SU-DHL-6 (cell line): ENCODE measurements at regions not wholly inside any gene's neighbourhood (a gene's known extent, or its start where the extent isn't known, plus 50 kb on each side); places are given as distances from the start of the nearest gene placed in this dataset.

Experiments used
- H2AFZ ChIP-seq: fragments of 200-600 bp; sonication (generic); 2 replicates; pipeline ENCODE4 v1.6.1; 2014; ENCODE audit warnings: low read depth, mild to moderate bottlenecking, moderate library complexity, mixed read lengths, antibody characterized with exemption, low read length; ENCODE audit not compliant: severe bottlenecking
- H3F3A ChIP-seq: fragments of 200-600 bp; shearing (Covaris generic); 2 replicates; pipeline ENCODE4 v1.6.0; 2016; ENCODE audit warnings: antibody characterized with exemption, mild to moderate bottlenecking; ENCODE audit not compliant: insufficient read depth
- H3K27ac ChIP-seq: fragments of 200-600 bp; sonication (generic); 2 replicates; pipeline ENCODE4 v1.5.1; 2016; ENCODE audit warnings: low read depth, mild to moderate bottlenecking, low read length, moderate library complexity, mixed read lengths
- H3K27me3 ChIP-seq: fragments of 200-600 bp; sonication (generic), shearing (Covaris generic); 2 replicates; pipeline ENCODE4 v1.6.0; 2014; ENCODE audit warnings: mild to moderate bottlenecking, low read length
- H3K36me3 ChIP-seq: fragments of 200-600 bp; sonication (generic); 2 replicates; pipeline ENCODE4 v1.6.1; 2014; ENCODE audit warnings: mild to moderate bottlenecking, low read length, mixed read lengths
- H3K4me2 ChIP-seq: fragments of 300-600, 200-600 bp; shearing (Covaris generic), sonication (generic); 2 replicates; pipeline ENCODE4 v1.6.0; 2014; ENCODE audit warnings: low read length, low read depth, mild to moderate bottlenecking; ENCODE audit not compliant: poor library complexity, severe bottlenecking
- H3K4me3 ChIP-seq: fragments of 200-600 bp; sonication (generic); 2 replicates; pipeline ENCODE4 v1.5.1; 2014; ENCODE audit warnings: antibody characterized with exemption, low read length, mild to moderate bottlenecking, mixed read lengths; ENCODE audit not compliant: insufficient read depth, poor library complexity, severe bottlenecking
- H3K79me2 ChIP-seq: fragments of 200-600 bp; sonication (generic); 2 replicates; pipeline ENCODE4 v1.6.1; 2014; ENCODE audit warnings: mild to moderate bottlenecking, low read length, moderate library complexity; ENCODE audit not compliant: insufficient read depth
- H3K9ac ChIP-seq: fragments of 200-600 bp; sonication (generic); 2 replicates; pipeline ENCODE4 v1.7.0; 2014; ENCODE audit warnings: mild to moderate bottlenecking, low read length
- H3K9me2 ChIP-seq: fragments of 200-600 bp; sonication (generic); replicated peaks from 2 replicates; pipeline ENCODE4 v1.6.1; 2014; ENCODE audit warnings: low read length; ENCODE audit not compliant: insufficient read depth
- H3K9me3 ChIP-seq: fragments of 200-600 bp; sonication (generic); 2 replicates; pipeline ENCODE4 v1.6.1; 2014; ENCODE audit warnings: low read length, mixed read lengths; ENCODE audit not compliant: insufficient read depth
- H4K20me1 ChIP-seq: fragments of 200-600 bp; sonication (generic); 2 replicates; pipeline ENCODE4 v1.6.1; 2014; ENCODE audit warnings: low read depth, mild to moderate bottlenecking, antibody characterized with exemption, low read length, moderate library complexity, mixed read lengths
- EZH2phosphoT487 ChIP-seq: fragments of 200-600 bp; sonication (generic), shearing (Covaris generic); conservative IDR thresholded peaks from 2 replicates; pipeline ENCODE4 v1.6.1; 2018; ENCODE audit warnings: mild to moderate bottlenecking, antibody characterized with exemption, low read length, moderate library complexity, mixed read lengths
- TF ChIP-seq, protein P1 (sequence below): fragments of 200-600 bp; sonication (generic); IDR thresholded peaks from one replicate; pipeline ENCODE4 v1.5.1; 2017; ENCODE audit warnings: antibody characterized with exemption, mild to moderate bottlenecking, low read length, moderate library complexity; ENCODE audit not compliant: insufficient read depth, poor library complexity, severe bottlenecking

DNA sequence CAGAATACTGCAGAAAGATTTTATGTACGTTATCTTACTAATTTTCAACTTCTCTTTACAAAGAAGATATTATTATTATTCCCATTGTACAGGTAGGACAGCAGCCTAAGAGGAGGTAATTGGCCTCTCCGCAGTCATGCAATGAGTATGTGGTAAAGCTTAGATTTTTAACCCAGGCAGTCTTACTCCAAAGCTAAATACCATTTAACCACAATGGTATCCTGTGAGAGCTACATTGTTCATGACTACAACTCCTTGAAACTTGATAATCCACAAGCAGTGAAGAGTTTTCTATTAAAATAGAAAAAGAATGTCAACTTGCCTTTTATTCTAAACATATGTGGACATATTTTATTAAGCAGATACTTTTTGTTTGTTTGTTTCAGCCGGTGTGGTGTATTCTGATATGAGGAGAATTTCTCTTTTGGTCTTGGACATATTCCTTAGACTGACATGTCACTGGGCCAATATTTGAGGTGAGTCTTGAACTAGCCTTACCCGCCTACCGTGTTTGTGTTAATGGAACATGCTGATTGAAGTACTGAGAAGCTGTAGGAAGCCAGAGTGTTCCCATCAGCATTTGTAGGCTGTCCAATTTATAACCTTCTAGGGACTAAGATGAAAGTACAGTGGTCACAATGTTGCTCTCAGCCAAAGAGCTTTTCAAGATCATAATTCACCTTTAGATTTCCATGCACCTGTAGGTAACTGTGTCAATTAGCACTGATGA lies 293.9 kb upstream of the DCC start:
- no peak overlapping the region for H2AFZ ChIP-seq
- H3K4me2 ChIP-seq: no peak overlapping the region
- no peaks in the 10 kb centered on the region for H3K27me3 ChIP-seq
- no peak overlapping the region for H3K9ac ChIP-seq
- TF ChIP-seq, protein P1, sequence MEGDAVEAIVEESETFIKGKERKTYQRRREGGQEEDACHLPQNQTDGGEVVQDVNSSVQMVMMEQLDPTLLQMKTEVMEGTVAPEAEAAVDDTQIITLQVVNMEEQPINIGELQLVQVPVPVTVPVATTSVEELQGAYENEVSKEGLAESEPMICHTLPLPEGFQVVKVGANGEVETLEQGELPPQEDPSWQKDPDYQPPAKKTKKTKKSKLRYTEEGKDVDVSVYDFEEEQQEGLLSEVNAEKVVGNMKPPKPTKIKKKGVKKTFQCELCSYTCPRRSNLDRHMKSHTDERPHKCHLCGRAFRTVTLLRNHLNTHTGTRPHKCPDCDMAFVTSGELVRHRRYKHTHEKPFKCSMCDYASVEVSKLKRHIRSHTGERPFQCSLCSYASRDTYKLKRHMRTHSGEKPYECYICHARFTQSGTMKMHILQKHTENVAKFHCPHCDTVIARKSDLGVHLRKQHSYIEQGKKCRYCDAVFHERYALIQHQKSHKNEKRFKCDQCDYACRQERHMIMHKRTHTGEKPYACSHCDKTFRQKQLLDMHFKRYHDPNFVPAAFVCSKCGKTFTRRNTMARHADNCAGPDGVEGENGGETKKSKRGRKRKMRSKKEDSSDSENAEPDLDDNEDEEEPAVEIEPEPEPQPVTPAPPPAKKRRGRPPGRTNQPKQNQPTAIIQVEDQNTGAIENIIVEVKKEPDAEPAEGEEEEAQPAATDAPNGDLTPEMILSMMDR: no peak
- no peak for TF ChIP-seq EZH2phosphoT487
- no peak overlapping the region for H3K27ac ChIP-seq
- H4K20me1 ChIP-seq: no peaks in the 10 kb centered on the region
- H3K9me2 ChIP-seq: 0 out of 2 replicates have a peak, but pooled peaks cover 3% of the 10 kb centered on the region
- no peaks in the 10 kb centered on the region for H3K9me3 ChIP-seq
- H3K36me3 ChIP-seq: no peaks in the 10 kb centered on the region
- no peaks in the 10 kb centered on the region for H3K79me2 ChIP-seq
- H3F3A ChIP-seq: no peaks in the 10 kb centered on the region
- no peak overlapping the region for H3K4me3 ChIP-seq

DNA sequence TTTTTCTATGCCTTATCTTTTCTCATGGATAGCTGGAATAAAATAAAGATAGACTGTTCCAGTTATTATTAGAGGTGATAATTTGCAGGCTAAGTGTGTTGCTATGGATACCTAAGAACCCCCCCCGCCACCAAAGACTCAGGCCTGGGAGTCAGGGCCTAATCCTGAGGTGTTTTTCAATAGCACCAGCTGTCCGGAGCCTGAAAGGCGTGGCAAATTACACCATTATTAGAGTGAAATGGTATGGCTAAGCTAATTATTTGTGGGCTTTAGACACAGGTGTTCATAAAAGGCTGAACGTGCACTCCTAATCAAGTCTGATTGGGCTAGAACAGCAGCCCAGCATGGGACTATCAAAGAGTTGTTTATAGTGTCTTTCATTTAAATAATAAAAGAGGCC lies 293.2 kb upstream of the DCC start:
- Histone ChIP-seq H2AFZ (no peak overlapping the region), H4K20me1 (no peaks in the 10 kb centered on the region), H3K79me2 (no peaks in the 10 kb centered on the region), H3K27me3 (no peaks in the 10 kb centered on the region), H3F3A (no peaks in the 10 kb centered on the region), H3K9me3 (no peaks in the 10 kb centered on the region), H3K4me3 (no peak overlapping the region), H3K9me2 (0 out of 2 replicates have a peak, but pooled peaks cover 3% of the 10 kb centered on the region), H3K36me3 (no peaks in the 10 kb centered on the region), H3K27ac (no peak overlapping the region), H3K4me2 (no peak overlapping the region), H3K9ac (no peak overlapping the region)
- no peak for TF ChIP-seq EZH2phosphoT487
- TF ChIP-seq, protein P1: no peak

DNA sequence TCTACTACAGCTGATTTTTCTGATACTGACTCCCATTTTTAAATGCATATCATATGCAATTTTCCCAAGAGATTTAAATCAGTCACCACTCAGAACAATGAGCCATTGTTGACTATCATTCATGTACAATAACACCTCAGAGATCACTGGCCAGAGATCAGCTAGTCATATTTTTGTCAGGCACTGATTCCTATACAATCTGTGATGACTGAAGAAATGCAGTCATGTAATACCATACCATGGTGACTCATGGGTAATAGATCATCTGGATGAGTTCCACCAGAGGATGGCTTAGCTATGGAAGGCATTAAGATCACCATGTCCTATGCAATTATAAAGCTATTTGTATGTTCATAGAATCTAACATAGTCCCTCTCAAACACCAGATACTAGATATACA lies 285.7 kb upstream of the DCC start:
- Histone ChIP-seq H3K79me2 (no peaks in the 10 kb centered on the region), H3F3A (no peaks in the 10 kb centered on the region), H3K27ac (no peak overlapping the region), H3K9me2 (no peaks in the 10 kb centered on the region), H3K9me3 (no peaks in the 10 kb centered on the region), H3K36me3 (no peaks in the 10 kb centered on the region), H4K20me1 (no peaks in the 10 kb centered on the region), H2AFZ (no peak overlapping the region), H3K4me3 (no peak overlapping the region), H3K9ac (no peak overlapping the region), H3K4me2 (no peak overlapping the region), H3K27me3 (no peaks in the 10 kb centered on the region)
- TF ChIP-seq, protein P1: no peak
- TF ChIP-seq EZH2phosphoT487: no peak
